Small intestine (tissue), 7 donors: ENCODE measurements at regions not wholly inside any gene's neighbourhood (a gene's known extent, or its start where the extent isn't known, plus 50 kb on each side); places are given as distances from the start of the nearest gene placed in this dataset.
A peak's percentile ranks its signal among the peaks of the same experiment; 100 is the strongest.

Experiments used
- DNase-seq, 2 donors: peaks; one replicate each; pipeline versions ENCODE4 v3.0.0 to v3.0.0-alpha.2; 2013
- FAIRE-seq: peaks from 2 replicates; lab custom pipeline; 2012; peaks lifted over from hg19 to GRCh38; lab: Jason Lieb, UNC
- H3K27ac ChIP-seq, 3 donors: one replicate each; pipeline ENCODE4 v1.5.1; 2013; ENCODE audit warnings: low read length in 2 of 3, mild to moderate bottlenecking in 2 of 3, control low read depth in 1 of 3, inconsistent platforms in 1 of 3, low read depth in 1 of 3, moderate library complexity in 1 of 3
- H3K27me3 ChIP-seq, 3 donors: one replicate each; pipeline ENCODE4 v1.6.1; 2013; ENCODE audit warnings: low read length in 3 of 3, inconsistent platforms in 1 of 3; ENCODE audit not compliant: control insufficient read depth in 3 of 3, insufficient read depth in 3 of 3
- H3K36me3 ChIP-seq, 3 donors: one replicate each; pipeline ENCODE4 v1.6.1; 2013; ENCODE audit warnings: low read length in 3 of 3, inconsistent platforms in 1 of 3, low read depth in 1 of 3, mild to moderate bottlenecking in 1 of 3, moderate library complexity in 1 of 3; ENCODE audit not compliant: control insufficient read depth in 3 of 3, insufficient read depth in 2 of 3
- H3K4me1 ChIP-seq, 3 donors: one replicate each; pipeline ENCODE4 v1.6.1; 2013; ENCODE audit warnings: low read length in 2 of 3, inconsistent platforms in 1 of 3, low read depth in 1 of 3, mild to moderate bottlenecking in 1 of 3, moderate library complexity in 1 of 3; ENCODE audit not compliant: control insufficient read depth in 3 of 3, insufficient read depth in 2 of 3
- H3K4me3 ChIP-seq, 3 donors: one replicate each; pipeline ENCODE4 v1.5.1; 2013; ENCODE audit warnings: low read length in 3 of 3, control low read depth in 1 of 3, inconsistent platforms in 1 of 3, low read depth in 1 of 3, mild to moderate bottlenecking in 1 of 3, moderate library complexity in 1 of 3
- H3K9me3 ChIP-seq, 2 donors: one replicate each; pipeline ENCODE4 v1.6.1; 2013; ENCODE audit warnings: low read depth in 1 of 2, low read length in 1 of 2; ENCODE audit not compliant: control insufficient read depth in 2 of 2, insufficient read depth in 1 of 2
- WGBS, 3 donors: extraction: QIAGEN DNeasy Blood & Tissue Kit; methylation state at CpG; one replicate each; pipeline ENCODE4 v1.1.7; 2013; 5-methylcytosine and 5-hydroxymethylcytosine counted together
- donor health status: healthy with polysubstance abuse.
- donor health status: control.
- donor health status: control.
- donor health status: Bipolar disorder and iron deficiency.
- donor health status: healthy.

DNA sequence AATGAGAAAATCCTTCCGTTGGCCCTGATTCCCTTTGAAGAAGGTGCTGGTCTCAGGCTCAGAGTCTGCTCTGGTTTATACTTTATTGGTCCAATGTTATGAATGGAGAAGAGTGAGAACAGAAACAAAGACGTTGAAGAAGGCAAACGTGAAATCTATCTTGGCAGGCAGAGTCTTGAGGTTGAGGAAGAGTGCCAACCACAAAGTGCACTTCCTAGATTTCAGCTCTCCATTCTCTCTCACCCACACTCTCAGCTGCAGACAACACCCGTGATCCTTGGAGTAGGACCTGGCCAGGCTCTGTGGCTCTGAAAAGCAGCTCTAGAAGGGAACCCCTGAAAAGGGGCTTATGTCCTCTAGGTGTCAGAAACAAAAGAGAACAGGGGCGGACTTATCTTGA is 128.9 kb upstream of the PLXNA4 start:
- 55 to 60% (median 59%) methylated on average over 5 of the region's 5 CpGs for WGBS, 3 donors

DNA sequence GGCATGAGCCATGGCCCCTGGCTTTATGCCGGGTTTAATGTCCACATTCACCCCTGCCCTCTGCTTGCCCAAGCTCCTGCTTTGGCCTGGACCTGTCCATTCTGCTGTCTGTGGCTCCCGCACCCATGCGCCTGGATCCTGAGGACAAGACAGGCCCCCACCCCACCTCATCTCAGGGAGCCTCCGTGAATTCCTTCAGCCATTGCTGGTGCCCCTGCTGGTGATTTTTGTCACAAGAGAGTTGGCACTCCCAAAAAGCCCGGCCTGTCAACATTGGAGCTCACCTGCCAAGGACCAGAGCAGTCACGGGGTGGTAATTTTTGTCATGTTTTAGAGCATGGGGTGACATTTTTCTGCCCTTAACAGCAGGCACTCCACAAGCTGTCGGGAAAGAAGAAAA is 127.5 kb upstream of the PLXNA4 start:
- Histone ChIP-seq H3K36me3 (no peaks in the 10 kb centered on the region), H3K9me3 (peaks cover 0 to 5% of the 10 kb centered on the region in 2 donors), H3K4me3 (no peak overlapping the region), H3K4me1 (no peaks in the 10 kb centered on the region), H3K27ac (no peak overlapping the region), H3K27me3 (peaks cover 0 to 3% (median 0%) of the 10 kb centered on the region in 3 donors)
- 84 to 87% (median 85%) methylated on average over 7 of the region's 7 CpGs for WGBS, 3 donors
- DNase-seq (no peak), FAIRE-seq (no peak)

More for the DNA sequence above, 128.9 kb upstream of the PLXNA4 start:
- Histone ChIP-seq H3K9me3 (peaks cover 0 to 5% of the 10 kb centered on the region in 2 donors), H3K27me3 (peaks cover 0 to 3% (median 0%) of the 10 kb centered on the region in 3 donors), H3K36me3 (no peaks in the 10 kb centered on the region), H3K4me1 (no peaks in the 10 kb centered on the region), H3K4me3 (no peak overlapping the region), H3K27ac (no peak overlapping the region)
- FAIRE-seq (no peak), DNase-seq (no peak)

DNA sequence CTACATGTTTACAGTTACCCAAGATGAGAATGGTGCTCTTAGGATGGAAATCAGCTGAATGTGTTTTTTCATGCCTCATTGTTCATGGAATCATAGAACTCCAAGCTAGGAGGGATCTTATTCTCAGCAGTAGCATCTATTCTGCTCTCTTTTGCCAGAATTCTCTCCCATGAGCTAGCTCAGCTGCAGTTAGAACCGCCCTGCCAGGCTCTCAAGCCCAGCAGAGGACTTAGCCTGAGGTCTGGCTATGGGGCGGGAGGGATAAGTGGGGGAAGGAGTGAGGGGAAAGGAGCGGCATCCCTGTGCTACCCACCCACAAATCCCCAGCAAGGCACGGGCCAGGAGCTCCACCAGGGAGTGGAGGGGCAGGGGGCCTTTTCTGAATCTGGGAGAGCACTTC is 120.7 kb upstream of the PLXNA4 start:
- no peak overlapping the region for H3K27ac ChIP-seq
- DNase-seq, result no peak
- H3K4me3 ChIP-seq, result no peak overlapping the region
- H3K4me1 ChIP-seq, result no peaks in the 10 kb centered on the region
- peaks cover 0 to 2% of the 10 kb centered on the region in 2 donors for H3K9me3 ChIP-seq
- H3K27me3 ChIP-seq, result peaks cover 0 to 3% (median 0%) of the 10 kb centered on the region in 3 donors
- no peaks in the 10 kb centered on the region for H3K36me3 ChIP-seq
- FAIRE-seq, result no peak
- WGBS, 3 donors, result 45 to 72% (median 46%) methylated on average over 3 to 4 of the region's 4 CpGs

DNA sequence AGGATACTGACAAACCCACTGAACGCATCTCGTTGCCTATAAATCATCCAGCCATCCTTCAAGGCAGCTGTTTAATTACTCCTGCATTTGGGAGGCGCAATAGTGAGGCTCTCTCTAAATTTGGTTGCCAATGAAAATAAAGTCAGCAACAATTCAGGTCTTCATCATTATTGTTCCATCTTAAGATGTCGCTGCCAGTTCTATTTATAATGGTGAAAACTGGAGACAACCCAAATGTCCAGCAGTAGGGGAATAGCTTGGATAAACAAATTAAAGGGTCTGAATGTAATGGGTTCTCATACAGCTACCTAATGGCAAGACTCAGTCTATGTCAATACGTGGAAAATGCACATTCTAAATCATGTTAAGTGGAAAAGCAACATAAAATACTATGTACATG is 120.1 kb upstream of the PLXNA4 start:
- Histone ChIP-seq H3K27ac (no peak overlapping the region), H3K27me3 (peaks cover 0 to 1% (median 0%) of the 10 kb centered on the region in 3 donors), H3K9me3 (no peaks in the 10 kb centered on the region), H3K4me1 (no peaks in the 10 kb centered on the region), H3K4me3 (no peak overlapping the region), H3K36me3 (no peaks in the 10 kb centered on the region)
- DNase-seq, result no peak
- 76 to 89% (median 84%) methylated on average over 5 of the region's 5 CpGs for WGBS, 3 donors
- FAIRE-seq, result no peak

DNA sequence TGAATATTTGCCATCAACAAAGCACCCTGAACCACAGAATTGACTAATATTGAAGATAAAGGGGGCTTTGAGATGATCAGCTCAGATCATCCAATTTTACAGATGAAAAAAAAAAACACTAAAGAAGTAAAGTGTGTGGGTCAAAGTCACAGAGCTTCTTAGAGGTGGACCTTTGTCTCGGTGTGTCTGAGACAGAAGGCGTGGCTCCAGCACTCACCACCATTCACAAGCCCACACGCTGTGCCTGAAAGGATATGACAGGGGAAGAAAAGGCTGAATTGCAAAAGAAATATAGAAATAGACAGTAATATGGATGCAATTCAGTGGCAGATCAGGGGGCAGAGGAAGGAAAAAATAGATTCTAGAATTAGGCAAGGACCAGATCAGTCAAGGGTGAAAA is 114.9 kb upstream of the PLXNA4 start:
- H3K27me3 ChIP-seq, result peaks cover 0 to 4% (median 0%) of the 10 kb centered on the region in 3 donors
- no peaks in the 10 kb centered on the region for H3K4me1 ChIP-seq
- no peak overlapping the region for H3K27ac ChIP-seq
- H3K9me3 ChIP-seq, result peaks cover 0 to 5% of the 10 kb centered on the region in 2 donors
- H3K4me3 ChIP-seq, result no peak overlapping the region
- peak in 1 of 2 donors; percentile 64 for DNase-seq
- no peak for FAIRE-seq
- 25 to 72% (median 29%) methylated on average over 3 of the region's 3 CpGs for WGBS, 3 donors
- no peaks in the 10 kb centered on the region for H3K36me3 ChIP-seq

DNA sequence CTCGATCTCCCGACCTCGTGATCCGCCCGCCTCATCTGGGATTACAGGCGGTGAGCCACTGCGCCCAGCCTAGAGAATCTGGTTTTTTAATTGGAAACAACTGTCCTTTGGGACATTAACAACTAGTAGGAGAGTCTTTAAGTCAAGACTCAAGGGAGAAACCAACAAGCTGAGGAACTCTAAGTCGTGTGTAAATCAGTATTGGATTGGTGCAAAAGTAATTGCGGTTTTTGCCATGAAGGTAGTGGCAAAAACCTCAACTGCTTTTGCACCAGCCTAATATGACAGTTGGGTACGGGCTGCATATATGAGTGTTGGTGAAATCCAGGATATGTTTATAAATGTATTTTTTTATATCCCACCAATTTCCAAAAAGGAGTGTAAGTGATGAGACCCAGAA is 113.9 kb upstream of the PLXNA4 start:
- Histone ChIP-seq H3K27ac (no peak overlapping the region), H3K4me3 (no peak overlapping the region), H3K4me1 (no peaks in the 10 kb centered on the region), H3K9me3 (peaks cover 0 to 10% of the 10 kb centered on the region in 2 donors), H3K27me3 (peaks cover 0 to 4% (median 0%) of the 10 kb centered on the region in 3 donors), H3K36me3 (no peaks in the 10 kb centered on the region)
- FAIRE-seq (no peak), DNase-seq (no peak)
- 90 to 91% (median 91%) methylated on average over 10 of the region's 10 CpGs for WGBS, 3 donors

DNA sequence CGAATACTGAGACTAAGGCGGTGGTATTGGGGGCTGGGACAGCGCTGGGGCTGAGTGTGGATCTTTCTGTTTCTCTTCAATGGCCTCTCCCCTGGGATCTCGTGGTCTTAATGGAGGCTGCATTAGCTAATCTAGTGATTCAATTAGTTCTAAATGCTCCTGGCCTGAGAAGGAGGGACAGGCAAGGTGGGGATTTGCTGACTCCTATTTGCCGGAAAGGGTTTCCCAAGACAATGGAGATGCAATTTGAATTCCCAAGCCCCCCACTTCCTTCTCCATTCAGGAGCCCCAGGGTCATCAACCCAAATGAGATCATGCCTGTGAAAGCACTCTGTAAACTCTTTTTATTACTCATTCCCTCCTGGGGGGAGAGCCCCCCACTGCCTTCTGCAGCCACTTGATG is 111.7 kb upstream of the PLXNA4 start:
- FAIRE-seq (no peak), DNase-seq (no peak)
- Histone ChIP-seq H3K4me1 (no peaks in the 10 kb centered on the region), H3K4me3 (no peak overlapping the region), H3K36me3 (no peaks in the 10 kb centered on the region), H3K27me3 (peaks cover 0 to 4% (median 0%) of the 10 kb centered on the region in 3 donors), H3K9me3 (peaks cover 0 to 10% of the 10 kb centered on the region in 2 donors), H3K27ac (no peak overlapping the region)
- WGBS, 3 donors, result 65 to 78% (median 75%) methylated on average over 5 of the region's 5 CpGs

DNA sequence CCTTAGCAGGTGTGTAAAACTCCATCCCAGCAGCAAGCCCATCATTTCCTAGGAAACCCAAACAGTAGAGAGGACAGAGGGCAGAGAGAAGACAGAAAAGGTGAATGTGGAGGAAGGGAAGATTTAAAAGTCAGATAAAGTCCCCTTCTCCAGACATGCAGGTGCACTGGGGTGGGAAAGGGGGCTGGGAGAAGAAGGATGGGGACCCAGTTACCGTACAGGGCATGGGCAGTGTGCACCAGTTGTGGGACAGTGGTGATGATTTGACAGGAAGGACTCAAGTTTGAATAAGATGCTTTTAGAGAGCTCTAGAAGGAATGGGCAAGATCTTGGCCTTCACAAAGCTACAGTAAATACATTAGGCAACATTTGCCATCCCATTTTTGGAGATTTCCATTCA is 110.7 kb upstream of the PLXNA4 start:
- no peaks in the 10 kb centered on the region for H3K4me1 ChIP-seq
- no peak overlapping the region for H3K27ac ChIP-seq
- no peaks in the 10 kb centered on the region for H3K36me3 ChIP-seq
- no peak overlapping the region for H3K4me3 ChIP-seq
- peaks cover 0 to 10% of the 10 kb centered on the region in 2 donors for H3K9me3 ChIP-seq
- H3K27me3 ChIP-seq, result peaks cover 0 to 4% (median 0%) of the 10 kb centered on the region in 3 donors
- FAIRE-seq (no peak), DNase-seq (no peak)
- WGBS, 3 donors, result 84 to 92% (median 89%) methylated on average over 1 of the region's 1 CpG

DNA sequence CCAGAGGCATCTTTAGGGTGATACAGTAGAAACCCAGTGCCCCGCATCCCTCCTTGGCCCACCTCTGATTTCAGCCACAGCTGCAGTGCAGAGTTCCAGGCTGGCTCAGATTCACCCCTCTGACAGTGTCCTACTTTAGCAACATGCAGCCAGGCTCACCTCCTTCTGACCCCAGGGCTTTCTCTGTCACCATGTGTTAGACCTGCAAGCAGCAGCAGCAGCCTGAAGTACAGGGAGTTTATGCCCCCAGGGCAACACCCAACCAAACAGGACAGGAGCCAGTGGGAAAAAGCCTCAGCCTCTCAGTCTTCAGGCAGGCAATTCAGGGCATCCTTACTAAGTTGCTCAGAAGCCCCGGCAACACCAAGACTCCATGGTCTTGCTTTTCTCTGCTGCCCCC is 109.0 kb upstream of the PLXNA4 start:
- Histone ChIP-seq H3K27ac (no peak overlapping the region), H3K4me1 (no peaks in the 10 kb centered on the region), H3K9me3 (peaks cover 0 to 10% of the 10 kb centered on the region in 2 donors), H3K27me3 (peaks cover 0 to 4% (median 0%) of the 10 kb centered on the region in 3 donors), H3K4me3 (no peak overlapping the region), H3K36me3 (no peaks in the 10 kb centered on the region)
- DNase-seq (no peak), FAIRE-seq (no peak)
- WGBS, 3 donors, result 91 to 100% (median 100%) methylated on average over 1 to 2 of the region's 2 CpGs
